ENCODE measurements at regions not wholly inside any gene's neighbourhood (a gene's known extent, or its start where the extent isn't known, plus 50 kb on each side); places are given as distances from the start of the nearest gene placed in this dataset.

DNA sequence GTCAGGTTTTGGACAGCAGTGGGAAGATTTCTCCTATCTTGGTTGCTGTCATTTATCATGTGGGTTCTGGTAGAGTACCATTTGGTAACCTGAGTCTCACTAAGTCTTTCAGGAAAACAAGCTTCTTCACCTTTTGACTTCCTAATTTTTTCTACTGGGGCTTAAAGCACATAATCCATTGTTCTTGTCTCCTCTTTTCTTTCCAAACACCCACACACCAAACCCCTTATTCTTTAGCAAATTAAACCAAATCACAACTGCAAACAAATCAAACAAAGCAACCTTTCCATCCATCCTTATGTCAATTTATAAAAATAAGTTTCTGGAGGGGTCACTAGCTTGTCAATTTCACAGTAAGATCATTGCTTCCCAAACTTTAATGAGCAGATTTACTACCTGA is 84.1 kb downstream of the ATP23 start:
- TF ChIP-seq CTCF (IDR thresholded peaks at IDR 0.05) (no peak), POLR2A (IDR thresholded peaks at IDR 0.05) (no peak), EP300 (IDR thresholded peaks at IDR 0.05) (no peak), POLR2AphosphoS5 (IDR thresholded peaks at IDR 0.05) (no peak)

Measured in gastroesophageal sphincter (tissue), 3 donors.